D341Med (cell line): ENCODE measurements at regions not wholly inside any gene's neighbourhood (a gene's known extent, or its start where the extent isn't known, plus 50 kb on each side); places are given as distances from the start of the nearest gene placed in this dataset.
"Not testable (repeated sequence)": the region's sequence is repeated elsewhere in the genome, so short reads cannot be mapped to it uniquely, and the experiment has no call there.

Experiments used
- DNase-seq: peaks from one replicate; pipeline ENCODE4 v3.0.0; 2012; ENCODE audit warnings: low spot score

- DNase-seq: no peak
Observed at GRCh38 chr13:24931450-24932251, 164.3 kb upstream of the PABPC3 start.

- DNase-seq: not testable (repeated sequence)
Observed at GRCh38 chr13:24933106-24934023, 162.6 kb upstream of the PABPC3 start.

GRCh38 chr13:24934024-24934385, 161.9 kb upstream of the PABPC3 start:
- DNase-seq: not testable (repeated sequence)

- DNase-seq: no peak
Observed at GRCh38 chr13:24938966-24939365, 157.0 kb upstream of the PABPC3 start.

GRCh38 chr13:24941023-24941713, 154.8 kb upstream of the PABPC3 start:
- not testable (repeated sequence) for DNase-seq

GRCh38 chr13:24943136-24943535, 152.8 kb upstream of the PABPC3 start:
- DNase-seq: no peak

GRCh38 chr13:24944073-24944472, 151.9 kb upstream of the PABPC3 start:
- DNase-seq: not testable (repeated sequence)

- DNase-seq: not testable (repeated sequence)
Observed at GRCh38 chr13:24948977-24949376, 147.0 kb upstream of the PABPC3 start.

- not testable (repeated sequence) for DNase-seq
Observed at GRCh38 chr13:24950611-24951010, 145.3 kb upstream of the PABPC3 start.

GRCh38 chr13:24967970-24968369, 128.0 kb upstream of the PABPC3 start:
- not testable (repeated sequence) for DNase-seq

- DNase-seq: not testable (repeated sequence)
Observed at GRCh38 chr13:24968416-24968815, 127.5 kb upstream of the PABPC3 start.

GRCh38 chr13:24973102-24973501, 122.8 kb upstream of the PABPC3 start:
- DNase-seq: not testable (repeated sequence)

GRCh38 chr13:24981181-24981803, 114.6 kb upstream of the PABPC3 start:
- DNase-seq: not testable (repeated sequence)

- DNase-seq: no peak
Observed at GRCh38 chr13:24982333-24982999, 113.5 kb upstream of the PABPC3 start.

- no peak for DNase-seq
Observed at GRCh38 chr13:24983094-24983493, 112.8 kb upstream of the PABPC3 start.

- no peak for DNase-seq
Observed at GRCh38 chr13:24984134-24984533, 111.8 kb upstream of the PABPC3 start.

- DNase-seq: no peak
Observed at GRCh38 chr13:24985107-24985506, 110.8 kb upstream of the PABPC3 start.

GRCh38 chr13:24985896-24986295, 110.0 kb upstream of the PABPC3 start:
- no peak for DNase-seq

- no peak for DNase-seq
Observed at GRCh38 chr13:24986826-24987225, 109.1 kb upstream of the PABPC3 start.

GRCh38 chr13:24989959-24990358, 106.0 kb upstream of the PABPC3 start:
- DNase-seq: not testable (repeated sequence)

- DNase-seq: not testable (repeated sequence)
Observed at GRCh38 chr13:24992946-24993345, 103.0 kb upstream of the PABPC3 start.
